Gastrocnemius medialis (tissue), 4 donors: ENCODE measurements at regions not wholly inside any gene's neighbourhood (a gene's known extent, or its start where the extent isn't known, plus 50 kb on each side); places are given as distances from the start of the nearest gene placed in this dataset.

Experiments
- CTCF ChIP-seq, 5 experiments: fragments of 450-650 bp in 3 of 5; fragments of 200-600 bp in 2 of 5; sonication (generic) in 2 of 5; IDR thresholded peaks in 4 of 5; conservative IDR thresholded peaks in 1 of 5; 1 replicate in 4 of 5; 2 replicates in 1 of 5; pipeline ENCODE4 v1.5.1; 2016 to 2019; ENCODE audit warnings: antibody characterized with exemption in 5 of 5, mild to moderate bottlenecking in 3 of 5, moderate library complexity in 3 of 5
- POLR2A ChIP-seq, 2 donors: fragments of 450-650 bp; IDR thresholded peaks; one replicate each; pipeline ENCODE4 v1.6.1; 2017; ENCODE audit warnings: antibody characterized with exemption in 2 of 2, mild to moderate bottlenecking in 2 of 2, moderate library complexity in 2 of 2

GRCh38 chr10:44818701-44819127 lies 92.4 kb upstream of the TMEM72 start:
- no peak for TF ChIP-seq CTCF (IDR thresholded peaks at IDR 0.05 in 4 of 5, conservative IDR thresholded peaks at IDR 0.05 in 1 of 5)
- no peak for TF ChIP-seq POLR2A (IDR thresholded peaks at IDR 0.05)
